ENCODE measurements at regions not wholly inside any gene's neighbourhood (a gene's known extent, or its start where the extent isn't known, plus 50 kb on each side); places are given as distances from the start of the nearest gene placed in this dataset.

- Histone ChIP-seq H3K4me3 (ENCODE audit: control extremely low read depth in 1 of 5, extremely low read depth in 1 of 5, insufficient read depth in 1 of 5, low read depth in 2 of 5, low read length in 4 of 5) (no peak overlapping the region), H3K9me3 (ENCODE audit: control extremely low read depth in 1 of 3, control insufficient read depth in 2 of 3, insufficient read depth in 1 of 3, low read length in 2 of 3) (peaks cover 0 to 5% (median 2%) of the 10 kb centered on the region in 3 donors), H3K27me3 (replicated peaks in 1 of 4; ENCODE audit: control extremely low read depth in 1 of 4, control insufficient read depth in 3 of 4, insufficient read depth in 4 of 4, low read length in 3 of 4) (no peaks in the 10 kb centered on the region), H3K79me2 (ENCODE audit: control insufficient read depth, insufficient read depth, low read length) (no peaks in the 10 kb centered on the region), H3K4me1 (ENCODE audit: control insufficient read depth in 2 of 2, insufficient read depth in 2 of 2, low read length in 2 of 2) (peaks cover 0 to 10% of the 10 kb centered on the region in 2 donors), H4K20me1 (ENCODE audit: control insufficient read depth, insufficient read depth, low read length, poor library complexity, severe bottlenecking) (no peaks in the 10 kb centered on the region), H2AFZ (ENCODE audit: insufficient read depth, low read depth, low read length, poor library complexity, severe bottlenecking) (no peak overlapping the region), H3K4me2 (replicated peaks; ENCODE audit: low read depth, low read length, poor library complexity, severe bottlenecking) (no peak overlapping the region), H3K36me3 (replicated peaks in 1 of 2; ENCODE audit: control extremely low read depth in 1 of 2, control insufficient read depth in 1 of 2, extremely low read depth in 1 of 2, insufficient read depth in 2 of 2, low read length in 1 of 2) (no peaks in the 10 kb centered on the region), H3K27ac (ENCODE audit: low read length in 2 of 2) (no peak overlapping the region), H3K9ac (ENCODE audit: low read length) (no peak overlapping the region)
- Mint-ChIP-seq H3K27ac (no peak overlapping the region), H3K4me1 (peaks cover 12% of the 10 kb centered on the region), H3K27me3 (no peaks in the 10 kb centered on the region), H3K4me3 (no peak overlapping the region), H3K9me3 (ENCODE audit: insufficient read depth) (no peaks in the 10 kb centered on the region)
- TF ChIP-seq CTCF (IDR thresholded peaks at IDR 0.05): no peak
- TF ChIP-seq EZH2 (IDR thresholded peaks at IDR 0.05; ENCODE audit: borderline replicate concordance, insufficient read depth, low read depth, low read length, poor library complexity, severe bottlenecking): no peak
- ChIA-PET POLR2A (interaction anchor here (0.5 to 0.7 kb wide), 3 partner anchors 129 to 577 kb away, joined by 3 to 17 read pairs (median 7); no protein-coding TSS in a partner anchor), CTCF (interaction anchor here (1.0 to 1.2 kb wide), 2 partner anchors 17 to 19 kb away, joined by 3 read pairs; no protein-coding TSS in a partner anchor)
- no peak for DNase-seq
- WGBS (ENCODE audit: insufficient coverage): 89% methylated on average over 6 of the region's 6 CpGs
- intact Hi-C loops (cut with micrococcal nuclease): no loop called here
- no peak for ATAC-seq (ENCODE audit: low read depth)
Measured at GRCh38 chr13:50576156-50576555, 267.3 kb downstream of the DLEU7 start.

DNA sequence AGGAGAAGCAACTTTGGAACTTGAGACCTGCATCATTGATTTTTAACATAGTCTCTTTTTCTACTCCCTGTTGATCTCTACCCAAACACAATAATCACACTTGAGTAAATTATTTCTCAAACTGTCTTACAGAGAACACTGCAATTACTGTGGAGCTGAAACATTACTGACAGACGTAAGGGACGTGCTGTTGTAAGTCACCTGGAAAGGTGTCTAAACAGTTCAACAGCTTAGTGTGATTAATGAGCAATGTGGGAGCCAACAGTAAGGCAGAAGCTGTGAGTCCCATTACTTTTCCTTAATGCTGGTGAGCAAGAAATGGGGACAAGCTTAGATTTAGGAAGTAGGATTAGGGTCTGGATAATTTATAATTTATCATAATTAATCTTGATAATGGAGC lies 265.7 kb downstream of the DLEU7 start:
- ChIA-PET CTCF (no interaction called here), POLR2A (no interaction called here)
- no peak overlapping the region for H3K4me2 ChIP-seq (replicated peaks; ENCODE audit: low read depth, low read length, poor library complexity, severe bottlenecking)
- no peak overlapping the region for H3K4me3 ChIP-seq (ENCODE audit: control extremely low read depth in 1 of 5, extremely low read depth in 1 of 5, insufficient read depth in 1 of 5, low read depth in 2 of 5, low read length in 4 of 5)
- peaks cover 0 to 10% of the 10 kb centered on the region in 2 donors for H3K4me1 ChIP-seq (ENCODE audit: control insufficient read depth in 2 of 2, insufficient read depth in 2 of 2, low read length in 2 of 2)
- DNase-seq: no peak
- H4K20me1 ChIP-seq (ENCODE audit: control insufficient read depth, insufficient read depth, low read length, poor library complexity, severe bottlenecking): no peaks in the 10 kb centered on the region
- peaks cover 16% of the 10 kb centered on the region for H3K4me1 Mint-ChIP-seq
- no peaks in the 10 kb centered on the region for H3K27me3 ChIP-seq (replicated peaks in 1 of 4; ENCODE audit: control extremely low read depth in 1 of 4, control insufficient read depth in 3 of 4, insufficient read depth in 4 of 4, low read length in 3 of 4)
- H3K9me3 Mint-ChIP-seq (ENCODE audit: insufficient read depth): no peaks in the 10 kb centered on the region
- WGBS (ENCODE audit: insufficient coverage): 100% methylated on average over 2 of the region's 2 CpGs
- ATAC-seq (ENCODE audit: low read depth): no peak
- intact Hi-C loops (cut with micrococcal nuclease): no loop called here
- H3K9me3 ChIP-seq (ENCODE audit: control extremely low read depth in 1 of 3, control insufficient read depth in 2 of 3, insufficient read depth in 1 of 3, low read length in 2 of 3): no peaks in the 10 kb centered on the region
- no peak overlapping the region for H3K9ac ChIP-seq (ENCODE audit: low read length)
- TF ChIP-seq EZH2 (IDR thresholded peaks at IDR 0.05; ENCODE audit: borderline replicate concordance, insufficient read depth, low read depth, low read length, poor library complexity, severe bottlenecking): no peak
- no peak for TF ChIP-seq CTCF (IDR thresholded peaks at IDR 0.05)
- no peaks in the 10 kb centered on the region for H3K27me3 Mint-ChIP-seq
- no peaks in the 10 kb centered on the region for H3K36me3 ChIP-seq (replicated peaks in 1 of 2; ENCODE audit: control extremely low read depth in 1 of 2, control insufficient read depth in 1 of 2, extremely low read depth in 1 of 2, insufficient read depth in 2 of 2, low read length in 1 of 2)
- no peaks in the 10 kb centered on the region for H3K79me2 ChIP-seq (ENCODE audit: control insufficient read depth, insufficient read depth, low read length)
- no peak overlapping the region for H3K27ac Mint-ChIP-seq
- H3K27ac ChIP-seq (ENCODE audit: low read length in 2 of 2): no peak overlapping the region
- no peak overlapping the region for H2AFZ ChIP-seq (ENCODE audit: insufficient read depth, low read depth, low read length, poor library complexity, severe bottlenecking)
- H3K4me3 Mint-ChIP-seq: no peak overlapping the region
